HEK293 (cell line): ENCODE measurements at regions not wholly inside any gene's neighbourhood (a gene's known extent, or its start where the extent isn't known, plus 50 kb on each side); places are given as distances from the start of the nearest gene placed in this dataset.
A peak's percentile ranks its signal among the peaks of the same experiment; 100 is the strongest.

Experiments used
- CTCF ChIA-PET: fragments of 350-600 bp; formaldehyde crosslinking; extraction: SDS; loops from one replicate; lab custom pipeline; 2021; ENCODE audit warnings: antibody characterized with exemption; lab: Yijun Ruan, JAX
- POLR2A ChIA-PET: fragments of 300-600 bp; formaldehyde crosslinking; extraction: SDS; loops from one replicate; lab custom pipeline; 2020; ENCODE audit warnings: antibody characterized with exemption, inconsistent platforms; lab: Yijun Ruan, JAX
- H3K27ac ChIP-seq: fragments of 200-500 bp; sonication (Bioruptor generic); 2 replicates; pipeline ENCODE4 v1.5.1; 2014; ENCODE audit warnings: low read depth, low read length, control low read depth, inconsistent platforms; ENCODE audit errors: extremely low read depth
- H3K36me3 ChIP-seq, 2 experiments: fragments of 200-500 bp in 1 of 2; sonication (Bioruptor generic) in 1 of 2; 1 replicate in 1 of 2; 2 replicates in 1 of 2; pipeline ENCODE4 v1.5.1; 2014 to 2017; ENCODE audit warnings: inconsistent platforms in 2 of 2, low read length in 2 of 2; ENCODE audit not compliant: control insufficient read depth in 2 of 2, insufficient read depth in 1 of 2
- H3K4me1 ChIP-seq: fragments of 200-500 bp; sonication (Bioruptor generic); 2 replicates; pipeline ENCODE4 v1.5.1; 2014; ENCODE audit warnings: mild to moderate bottlenecking, low read length, inconsistent platforms; ENCODE audit not compliant: control insufficient read depth, insufficient read depth
- H3K4me3 ChIP-seq: 2 replicates; pipeline ENCODE4 v1.5.1; 2011; ENCODE audit warnings: low read depth, mild to moderate bottlenecking, control low read depth, low read length, moderate library complexity
- H3K9me3 ChIP-seq: fragments of 200-500 bp; sonication (Bioruptor generic); 2 replicates; pipeline ENCODE4 v1.5.1; 2014; ENCODE audit warnings: low read depth, low read length, inconsistent platforms; ENCODE audit not compliant: control insufficient read depth, insufficient read depth
- EGR2 ChIP-seq: fragments of 450-650 bp; formaldehyde crosslinking; IDR thresholded peaks from 2 replicates; pipeline ENCODE4 v1.5.1; 2016; ENCODE audit warnings: low read depth, missing biosample characterization, missing genetic modification characterization
- GFI1B ChIP-seq: fragments of 450-650 bp; formaldehyde crosslinking; IDR thresholded peaks from 2 replicates; pipeline ENCODE4 v1.5.1; 2016; ENCODE audit warnings: missing biosample characterization, missing genetic modification characterization
- GLI2 ChIP-seq: fragments of 450-650 bp; formaldehyde crosslinking; IDR thresholded peaks from 2 replicates; pipeline ENCODE4; 2017; ENCODE audit warnings: missing biosample characterization, missing genetic modification characterization, low read depth, borderline replicate concordance
- PRDM1 ChIP-seq: fragments of 450-650 bp; formaldehyde crosslinking; IDR thresholded peaks from 2 replicates; pipeline ENCODE4; 2016; ENCODE audit warnings: missing biosample characterization, missing genetic modification characterization
- SALL2 ChIP-seq: fragments of 450-650 bp; formaldehyde crosslinking; IDR thresholded peaks from 2 replicates; pipeline ENCODE4 v1.5.0; 2017; ENCODE audit warnings: missing biosample characterization, mild to moderate bottlenecking, missing genetic modification characterization, borderline replicate concordance
- SP3 ChIP-seq: fragments of 450-650 bp; formaldehyde crosslinking; IDR thresholded peaks from 2 replicates; pipeline ENCODE4 v1.5.1; 2016; ENCODE audit warnings: missing biosample characterization, missing genetic modification characterization
- ZFHX2 ChIP-seq: fragments of 450-650 bp; formaldehyde crosslinking; conservative IDR thresholded peaks from 2 replicates; pipeline ENCODE4 v1.5.1; 2016; ENCODE audit warnings: missing biosample characterization, missing genetic modification characterization
- ZNF132 ChIP-seq: fragments of 450-650 bp; formaldehyde crosslinking; IDR thresholded peaks from 2 replicates; pipeline ENCODE4 v1.5.1; 2017; ENCODE audit warnings: missing biosample characterization, missing genetic modification characterization, borderline replicate concordance
- ZNF16 ChIP-seq: fragments of 450-650 bp; formaldehyde crosslinking; IDR thresholded peaks from 2 replicates; pipeline ENCODE4 v1.5.1; 2016; ENCODE audit warnings: low read depth, missing biosample characterization, missing genetic modification characterization
- ZNF24 ChIP-seq: fragments of 450-650 bp; formaldehyde crosslinking; IDR thresholded peaks from 2 replicates; pipeline ENCODE4 v1.5.1; 2016; ENCODE audit warnings: missing biosample characterization, missing genetic modification characterization
- ZNF292 ChIP-seq: fragments of 450-650 bp; formaldehyde crosslinking; IDR thresholded peaks from 2 replicates; pipeline ENCODE4 v1.5.1; 2016; ENCODE audit warnings: low read depth, missing biosample characterization, missing genetic modification characterization, borderline replicate concordance
- ZNF302 ChIP-seq: fragments of 450-650 bp; formaldehyde crosslinking; IDR thresholded peaks from 2 replicates; pipeline ENCODE4 v1.5.1; 2016; ENCODE audit warnings: missing biosample characterization, missing genetic modification characterization, low read depth
- ZNF311 ChIP-seq: fragments of 450-650 bp; formaldehyde crosslinking; IDR thresholded peaks from 2 replicates; pipeline ENCODE4 v1.5.1; 2017; ENCODE audit warnings: missing biosample characterization, missing genetic modification characterization, borderline replicate concordance
- ZNF341 ChIP-seq: fragments of 450-650 bp; formaldehyde crosslinking; IDR thresholded peaks from 2 replicates; pipeline ENCODE4; 2016; ENCODE audit warnings: low read depth, missing biosample characterization, missing genetic modification characterization
- ZNF350 ChIP-seq: fragments of 450-650 bp; formaldehyde crosslinking; IDR thresholded peaks from 2 replicates; pipeline ENCODE4 v1.5.0; 2017; ENCODE audit warnings: missing biosample characterization, mild to moderate bottlenecking, missing genetic modification characterization
- ZNF549 ChIP-seq: fragments of 450-650 bp; IDR thresholded peaks from 2 replicates; pipeline ENCODE4 v1.5.1; 2018; ENCODE audit warnings: missing biosample characterization, missing genetic modification characterization, mild to moderate bottlenecking, inconsistent platforms, moderate library complexity
- ZNF561 ChIP-seq: fragments of 450-650 bp; IDR thresholded peaks from 2 replicates; pipeline ENCODE4 v1.5.1; 2018; ENCODE audit warnings: missing biosample characterization, missing genetic modification characterization, borderline replicate concordance
- ZNF600 ChIP-seq: fragments of 450-650 bp; formaldehyde crosslinking; IDR thresholded peaks from 2 replicates; pipeline ENCODE4 v1.5.1; 2016; ENCODE audit warnings: missing biosample characterization, missing genetic modification characterization
- ZNF654 ChIP-seq: fragments of 450-650 bp; formaldehyde crosslinking; IDR thresholded peaks from 2 replicates; pipeline ENCODE4 v1.5.1; 2016; ENCODE audit warnings: low read depth, missing biosample characterization, missing genetic modification characterization
- ZNF677 ChIP-seq: fragments of 450-650 bp; IDR thresholded peaks from 2 replicates; pipeline ENCODE4 v1.5.0; 2018; ENCODE audit warnings: missing biosample characterization, mild to moderate bottlenecking, missing genetic modification characterization, moderate library complexity
- ZNF768 ChIP-seq: fragments of 450-650 bp; formaldehyde crosslinking; IDR thresholded peaks from 2 replicates; pipeline ENCODE4 v1.5.1; 2018; ENCODE audit warnings: missing biosample characterization, mild to moderate bottlenecking, missing genetic modification characterization
- ZNF785 ChIP-seq: fragments of 450-650 bp; formaldehyde crosslinking; IDR thresholded peaks from 2 replicates; pipeline ENCODE4 v1.5.1; 2016; ENCODE audit warnings: missing biosample characterization, missing genetic modification characterization
- ZNF791 ChIP-seq: fragments of 450-650 bp; formaldehyde crosslinking; IDR thresholded peaks from 2 replicates; pipeline ENCODE4 v1.5.1; 2016; ENCODE audit warnings: missing biosample characterization, missing genetic modification characterization
- ZNF830 ChIP-seq: fragments of 450-650 bp; IDR thresholded peaks from 2 replicates; pipeline ENCODE4 v1.5.0; 2018; ENCODE audit warnings: missing biosample characterization, missing genetic modification characterization, low read depth, mild to moderate bottlenecking, moderate library complexity
- TF ChIP-seq, protein P1 (sequence below): fragments of 450-650 bp; formaldehyde crosslinking; IDR thresholded peaks from 2 replicates; pipeline ENCODE4 v1.5.1; 2016; ENCODE audit warnings: missing biosample characterization, missing genetic modification characterization
- TF ChIP-seq, protein P2 (sequence below): fragments of 450-650 bp; formaldehyde crosslinking; IDR thresholded peaks from 2 replicates; pipeline ENCODE4 v1.5.1; 2016; ENCODE audit warnings: missing biosample characterization, missing genetic modification characterization
- TF ChIP-seq, protein P3 (sequence below): fragments of 450-650 bp; formaldehyde crosslinking; IDR thresholded peaks from 2 replicates; pipeline ENCODE4 v1.5.1; 2017; ENCODE audit warnings: missing biosample characterization, missing genetic modification characterization

DNA sequence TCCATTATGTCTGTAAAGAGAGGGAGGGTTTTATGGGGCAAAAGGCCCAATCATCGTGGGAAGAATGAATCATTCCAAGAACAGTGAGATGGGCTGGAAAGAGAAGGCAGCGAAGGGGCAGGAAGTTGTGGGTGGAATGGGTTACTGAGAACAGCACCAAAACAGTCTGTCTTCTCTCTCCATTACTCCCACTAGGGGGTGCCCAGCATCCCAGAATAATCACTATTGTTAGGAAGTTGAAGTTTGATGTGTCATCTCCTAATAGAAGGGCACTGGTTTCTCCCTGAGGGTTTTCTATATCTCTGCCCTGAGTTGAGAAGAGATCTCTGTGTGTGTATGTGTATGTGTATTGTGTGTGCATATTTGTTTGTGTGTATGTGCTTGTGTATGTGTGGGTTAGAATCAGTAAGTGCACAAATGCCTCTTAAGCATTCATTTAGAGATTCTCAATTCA is 76.6 kb upstream of the MAP4K3 start:
- Histone ChIP-seq H3K4me1 (peaks cover 3% of the 10 kb centered on the region; the same call in 1 of the 2 replicates), H3K4me3 (no peak overlapping the region), H3K9me3 (no peaks in the 10 kb centered on the region), H3K27ac (no peak overlapping the region)
- CTCF ChIA-PET, result interaction anchor here (0.5 to 4.6 kb wide), 12 partner anchors 18 to 227 kb away, joined by 3 to 38 read pairs (median 4); no protein-coding TSS in a partner anchor
- POLR2A ChIA-PET, result no interaction called here
- TF ChIP-seq ZFHX2 (tag by site-specific recombination), result peak; percentile 88
- TF ChIP-seq ZNF654 (tag by site-specific recombination), result peak; percentile 50
- TF ChIP-seq, protein P1, sequence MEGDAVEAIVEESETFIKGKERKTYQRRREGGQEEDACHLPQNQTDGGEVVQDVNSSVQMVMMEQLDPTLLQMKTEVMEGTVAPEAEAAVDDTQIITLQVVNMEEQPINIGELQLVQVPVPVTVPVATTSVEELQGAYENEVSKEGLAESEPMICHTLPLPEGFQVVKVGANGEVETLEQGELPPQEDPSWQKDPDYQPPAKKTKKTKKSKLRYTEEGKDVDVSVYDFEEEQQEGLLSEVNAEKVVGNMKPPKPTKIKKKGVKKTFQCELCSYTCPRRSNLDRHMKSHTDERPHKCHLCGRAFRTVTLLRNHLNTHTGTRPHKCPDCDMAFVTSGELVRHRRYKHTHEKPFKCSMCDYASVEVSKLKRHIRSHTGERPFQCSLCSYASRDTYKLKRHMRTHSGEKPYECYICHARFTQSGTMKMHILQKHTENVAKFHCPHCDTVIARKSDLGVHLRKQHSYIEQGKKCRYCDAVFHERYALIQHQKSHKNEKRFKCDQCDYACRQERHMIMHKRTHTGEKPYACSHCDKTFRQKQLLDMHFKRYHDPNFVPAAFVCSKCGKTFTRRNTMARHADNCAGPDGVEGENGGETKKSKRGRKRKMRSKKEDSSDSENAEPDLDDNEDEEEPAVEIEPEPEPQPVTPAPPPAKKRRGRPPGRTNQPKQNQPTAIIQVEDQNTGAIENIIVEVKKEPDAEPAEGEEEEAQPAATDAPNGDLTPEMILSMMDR (tag by site-specific recombination), result peak; percentile 51; the same call in 1 of the 2 replicates
- TF ChIP-seq ZNF350, result no peak
- TF ChIP-seq, protein P2, sequence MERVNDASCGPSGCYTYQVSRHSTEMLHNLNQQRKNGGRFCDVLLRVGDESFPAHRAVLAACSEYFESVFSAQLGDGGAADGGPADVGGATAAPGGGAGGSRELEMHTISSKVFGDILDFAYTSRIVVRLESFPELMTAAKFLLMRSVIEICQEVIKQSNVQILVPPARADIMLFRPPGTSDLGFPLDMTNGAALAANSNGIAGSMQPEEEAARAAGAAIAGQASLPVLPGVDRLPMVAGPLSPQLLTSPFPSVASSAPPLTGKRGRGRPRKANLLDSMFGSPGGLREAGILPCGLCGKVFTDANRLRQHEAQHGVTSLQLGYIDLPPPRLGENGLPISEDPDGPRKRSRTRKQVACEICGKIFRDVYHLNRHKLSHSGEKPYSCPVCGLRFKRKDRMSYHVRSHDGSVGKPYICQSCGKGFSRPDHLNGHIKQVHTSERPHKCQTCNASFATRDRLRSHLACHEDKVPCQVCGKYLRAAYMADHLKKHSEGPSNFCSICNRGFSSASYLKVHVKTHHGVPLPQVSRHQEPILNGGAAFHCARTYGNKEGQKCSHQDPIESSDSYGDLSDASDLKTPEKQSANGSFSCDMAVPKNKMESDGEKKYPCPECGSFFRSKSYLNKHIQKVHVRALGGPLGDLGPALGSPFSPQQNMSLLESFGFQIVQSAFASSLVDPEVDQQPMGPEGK, result no peak
- no peak; the same call in 1 of the 2 replicates for TF ChIP-seq SP3 (tag by site-specific recombination)
- TF ChIP-seq ZNF600 (tag by site-specific recombination), result 0 out of 2 replicates have a peak, but pooled peaks have one; percentile 35
- no peak for TF ChIP-seq ZNF677 (tag by site-specific recombination)
- peak; percentile 64; the same call in 1 of the 2 replicates for TF ChIP-seq EGR2
- 0 out of 2 replicates have a peak, but pooled peaks have one; percentile 21 for TF ChIP-seq ZNF341 (tag by site-specific recombination)
- no peak for TF ChIP-seq ZNF830 (tag by site-specific recombination)
- TF ChIP-seq, all 188 proteins: peak for 6
- H3K36me3 ChIP-seq, result no peaks in the 10 kb centered on the region

DNA sequence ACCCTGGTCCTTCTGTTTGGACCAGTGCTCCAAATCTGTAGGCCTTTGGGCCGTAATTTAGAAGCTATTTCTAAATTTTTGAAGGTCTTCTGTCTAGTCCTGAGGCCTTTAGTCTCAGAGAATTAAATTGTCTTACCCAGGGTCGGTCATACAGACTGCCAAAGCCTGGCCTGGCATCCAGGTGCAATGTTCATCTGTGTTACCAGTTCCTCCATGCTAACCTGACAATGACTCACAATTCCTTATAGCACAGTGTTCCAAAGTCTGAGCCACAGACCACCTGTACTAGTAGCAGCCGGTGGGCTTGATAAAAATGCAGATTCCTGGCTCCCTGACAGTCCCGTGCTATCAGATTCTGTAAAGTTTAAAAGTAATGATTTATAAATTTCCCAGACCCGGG is 77.7 kb upstream of the MAP4K3 start:
- Histone ChIP-seq H3K27ac (no peak overlapping the region), H3K4me3 (no peak overlapping the region), H3K36me3 (no peaks in the 10 kb centered on the region), H3K9me3 (no peaks in the 10 kb centered on the region), H3K4me1 (peaks cover 3% of the 10 kb centered on the region; the same call in 1 of the 2 replicates)
- TF ChIP-seq ZNF292 (tag by site-specific recombination) (no peak), ZNF16 (tag by site-specific recombination) (no peak), ZNF24 (tag by site-specific recombination) (no peak), ZNF549 (no peak), ZNF132 (tag by site-specific recombination) (no peak), ZNF311 (tag by site-specific recombination) (no peak), GLI2 (tag by site-specific recombination) (no peak), ZNF785 (tag by site-specific recombination) (no peak), ZNF768 (no peak), ZNF791 (tag by site-specific recombination) (no peak), GFI1B (tag by site-specific recombination) (no peak), PRDM1 (tag by site-specific recombination) (no peak), SALL2 (tag by site-specific recombination) (no peak), ZNF302 (tag by site-specific recombination) (no peak), ZNF561 (no peak)
- TF ChIP-seq, protein P3, sequence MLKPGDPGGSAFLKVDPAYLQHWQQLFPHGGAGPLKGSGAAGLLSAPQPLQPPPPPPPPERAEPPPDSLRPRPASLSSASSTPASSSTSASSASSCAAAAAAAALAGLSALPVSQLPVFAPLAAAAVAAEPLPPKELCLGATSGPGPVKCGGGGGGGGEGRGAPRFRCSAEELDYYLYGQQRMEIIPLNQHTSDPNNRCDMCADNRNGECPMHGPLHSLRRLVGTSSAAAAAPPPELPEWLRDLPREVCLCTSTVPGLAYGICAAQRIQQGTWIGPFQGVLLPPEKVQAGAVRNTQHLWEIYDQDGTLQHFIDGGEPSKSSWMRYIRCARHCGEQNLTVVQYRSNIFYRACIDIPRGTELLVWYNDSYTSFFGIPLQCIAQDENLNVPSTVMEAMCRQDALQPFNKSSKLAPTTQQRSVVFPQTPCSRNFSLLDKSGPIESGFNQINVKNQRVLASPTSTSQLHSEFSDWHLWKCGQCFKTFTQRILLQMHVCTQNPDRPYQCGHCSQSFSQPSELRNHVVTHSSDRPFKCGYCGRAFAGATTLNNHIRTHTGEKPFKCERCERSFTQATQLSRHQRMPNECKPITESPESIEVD, result no peak
- ChIA-PET POLR2A (no interaction called here), CTCF (interaction anchor here (0.9 to 4.6 kb wide), 3 partner anchors 205 to 221 kb away, joined by 3 to 38 read pairs (median 3); no protein-coding TSS in a partner anchor)
